Lung (tissue), 11 donors: ENCODE measurements at regions not wholly inside any gene's neighbourhood (a gene's known extent, or its start where the extent isn't known, plus 50 kb on each side); places are given as distances from the start of the nearest gene placed in this dataset.

Source experiments
- ATAC-seq: fragments of 200-7000 bp; cut with Tn5 transposase; one replicate; pipeline ENCODE4 v1.9.1; 2020; ENCODE audit warnings: moderate number of reproducible peaks; ENCODE audit not compliant: insufficient read depth, low FRiP score
- DNase-seq, 3 donors: peaks; one replicate each; pipeline ENCODE4 v3.0.0-alpha.2; 2013 to 2017
- H3K27ac ChIP-seq, 2 donors: one replicate each; pipeline ENCODE4 v1.5.1; 2013; ENCODE audit warnings: mild to moderate bottlenecking in 2 of 2, moderate library complexity in 2 of 2, control low read depth in 1 of 2, inconsistent platforms in 1 of 2, low read depth in 1 of 2, low read length in 1 of 2
- H3K27me3 ChIP-seq, 3 donors: one replicate each; pipeline ENCODE4 v1.5.1; 2013; ENCODE audit warnings: low read length in 2 of 3; ENCODE audit not compliant: control insufficient read depth in 3 of 3, insufficient read depth in 3 of 3
- H3K36me3 ChIP-seq, 4 donors: one replicate each; pipeline ENCODE4 v1.5.1; 2013; ENCODE audit warnings: low read length in 4 of 4, mild to moderate bottlenecking in 1 of 4, moderate library complexity in 1 of 4; ENCODE audit not compliant: control insufficient read depth in 4 of 4, insufficient read depth in 4 of 4
- H3K4me1 ChIP-seq, 5 donors: one replicate each; pipeline ENCODE4 v1.5.1; 2013; ENCODE audit warnings: low read length in 5 of 5, mild to moderate bottlenecking in 2 of 5, moderate library complexity in 1 of 5; ENCODE audit not compliant: control insufficient read depth in 5 of 5, insufficient read depth in 5 of 5
- H3K4me3 ChIP-seq: one replicate; pipeline ENCODE4 v1.5.1; 2013; ENCODE audit warnings: mild to moderate bottlenecking, control low read depth, moderate library complexity
- H3K9ac ChIP-seq, 2 donors: one replicate each; pipeline ENCODE4 v1.5.1; 2013; ENCODE audit warnings: low read length in 2 of 2, control low read depth in 1 of 2; ENCODE audit not compliant: insufficient read depth in 1 of 2
- H3K9me3 ChIP-seq, 4 donors: one replicate each; pipeline ENCODE4 v1.5.1; 2013; ENCODE audit warnings: low read length in 3 of 4, mild to moderate bottlenecking in 1 of 4, moderate library complexity in 1 of 4; ENCODE audit not compliant: control insufficient read depth in 4 of 4, insufficient read depth in 3 of 4
- CTCF ChIP-seq: IDR thresholded peaks from 2 replicates; pipeline ENCODE4 v1.5.1; 2012; ENCODE audit warnings: mild to moderate bottlenecking; ENCODE audit errors: control extremely low read depth, extremely low read depth
- WGBS, 2 donors: extraction: QIAGEN DNeasy Blood & Tissue Kit; methylation state at CpG; one replicate each; pipeline ENCODE4 v1.1.7; 2013; 5-methylcytosine and 5-hydroxymethylcytosine counted together
- donor health status: control.
- donor health status: control.
- donor health status: Bipolar disorder and iron deficiency.
- donor health status: healthy.
- donor health status: DM: yes; HTN: yes; CAD: no.

- no peak overlapping the region for H3K27ac ChIP-seq
- ATAC-seq, result no peak
- no peak for TF ChIP-seq CTCF
- H3K4me1 ChIP-seq, result no peaks in the 10 kb centered on the region
- H3K27me3 ChIP-seq, result no peaks in the 10 kb centered on the region
- no peak overlapping the region for H3K9ac ChIP-seq
- no peaks in the 10 kb centered on the region for H3K36me3 ChIP-seq
- no peaks in the 10 kb centered on the region for H3K9me3 ChIP-seq
- DNase-seq, result no peak
- no peak overlapping the region for H3K4me3 ChIP-seq
- 13 to 15% methylated on average over 2 of the region's 2 CpGs for WGBS, 2 donors
These were observed 254.8 kb downstream of the PCDH10 start for GRCh38 chr4:133403913-133404312.

GRCh38 chr4:133402616-133403015 is 253.5 kb downstream of the PCDH10 start:
- DNase-seq (no peak), ATAC-seq (no peak)
- H3K4me1 ChIP-seq, result no peaks in the 10 kb centered on the region
- H3K9ac ChIP-seq, result no peak overlapping the region
- no peaks in the 10 kb centered on the region for H3K27me3 ChIP-seq
- TF ChIP-seq CTCF, result no peak
- H3K4me3 ChIP-seq, result no peak overlapping the region
- no peak overlapping the region for H3K27ac ChIP-seq
- no peaks in the 10 kb centered on the region for H3K36me3 ChIP-seq
- 73 to 85% methylated on average over 1 of the region's 1 CpG for WGBS, 2 donors
- no peaks in the 10 kb centered on the region for H3K9me3 ChIP-seq

- H3K9me3 ChIP-seq, result peaks cover 0 to 2% (median 0%) of the 10 kb centered on the region in 4 donors
- no peaks in the 10 kb centered on the region for H3K4me1 ChIP-seq
- TF ChIP-seq CTCF, result no peak
- DNase-seq (no peak), ATAC-seq (no peak)
- H3K9ac ChIP-seq, result no peak overlapping the region
- 87 to 91% methylated on average over 7 of the region's 7 CpGs for WGBS, 2 donors
- no peak overlapping the region for H3K27ac ChIP-seq
- no peaks in the 10 kb centered on the region for H3K36me3 ChIP-seq
- no peak overlapping the region for H3K4me3 ChIP-seq
- H3K27me3 ChIP-seq, result no peaks in the 10 kb centered on the region
These were observed 246.0 kb downstream of the PCDH10 start for GRCh38 chr4:133394971-133395627.
